GM10248 (cell line): ENCODE measurements at regions not wholly inside any gene's neighbourhood (a gene's known extent, or its start where the extent isn't known, plus 50 kb on each side); places are given as distances from the start of the nearest gene placed in this dataset.

Experiments
- CTCF ChIA-PET: fragments of 300-600 bp; sonication (Branson Sonifier 250); formaldehyde crosslinking; extraction: SDS; loops from one replicate; lab custom pipeline; 2021; ENCODE audit warnings: antibody characterized with exemption; lab: Yijun Ruan, JAX
- POLR2A ChIA-PET: fragments of 350-650 bp; sonication (Branson Sonifier 250); formaldehyde crosslinking; extraction: SDS; loops from one replicate; lab custom pipeline; 2020; ENCODE audit warnings: antibody characterized with exemption; lab: Yijun Ruan, JAX
- DNase-seq: peaks from one replicate; pipeline ENCODE4 v3.0.0; 2012; ENCODE audit errors: extremely low spot score
- CTCF ChIP-seq: IDR thresholded peaks from 2 replicates; pipeline ENCODE4 v1.5.1; 2012; ENCODE audit warnings: mild to moderate bottlenecking, low read depth; ENCODE audit errors: extremely low read depth, missing control alignments, control extremely low read depth

GRCh38 chr5:171651102-171651501, 134.5 kb upstream of the SMIM23 start:
- CTCF ChIA-PET: interaction anchor here (2.4 kb wide), 1 partner anchor 11 kb away, joined by 9 read pairs; no protein-coding TSS in a partner anchor
- no peak for TF ChIP-seq CTCF
- POLR2A ChIA-PET: no interaction called here
- DNase-seq: no peak

- TF ChIP-seq CTCF: no peak
- ChIA-PET CTCF (interaction anchor here (0.9 kb wide), 1 partner anchor 114 kb away, joined by 3 read pairs; no protein-coding TSS in a partner anchor), POLR2A (no interaction called here)
- DNase-seq: no peak
Measured at GRCh38 chr5:171654881-171655280, 130.7 kb upstream of the SMIM23 start.

- POLR2A ChIA-PET: no interaction called here
- CTCF ChIA-PET: interaction anchor here (1.6 kb wide), 1 partner anchor 11 kb away, joined by 4 read pairs; no protein-coding TSS in a partner anchor
- no peak for DNase-seq
- TF ChIP-seq CTCF: no peak
Measured at GRCh38 chr5:171657473-171657872, 128.1 kb upstream of the SMIM23 start.

- ChIA-PET POLR2A (no interaction called here), CTCF (no interaction called here)
- DNase-seq: no peak
- no peak for TF ChIP-seq CTCF
Measured at GRCh38 chr5:171659896-171660295, 125.7 kb upstream of the SMIM23 start.

GRCh38 chr5:171660434-171660833, 125.2 kb upstream of the SMIM23 start:
- POLR2A ChIA-PET: no interaction called here
- DNase-seq: no peak
- TF ChIP-seq CTCF: no peak
- CTCF ChIA-PET: no interaction called here

- no peak for DNase-seq
- CTCF ChIA-PET: no interaction called here
- no peak for TF ChIP-seq CTCF
- POLR2A ChIA-PET: no interaction called here
Measured at GRCh38 chr5:171661143-171661542, 124.5 kb upstream of the SMIM23 start.

- no peak for TF ChIP-seq CTCF
- no peak for DNase-seq
- CTCF ChIA-PET: no interaction called here
- POLR2A ChIA-PET: no interaction called here
Measured at GRCh38 chr5:171663311-171664085, 122.1 kb upstream of the SMIM23 start.
